GM21825 (cell line): ENCODE measurements at regions not wholly inside any gene's neighbourhood (a gene's known extent, or its start where the extent isn't known, plus 50 kb on each side); places are given as distances from the start of the nearest gene placed in this dataset.

ENCODE experiments used
- ATAC-seq: cut with Tn5 transposase; IDR thresholded peaks from one replicate; pipeline ENCODE4 v1.9.1; 2021; ENCODE audit warnings: mild to moderate bottlenecking, moderate library complexity; ENCODE audit not compliant: unreplicated experiment

- no peak for ATAC-seq
Measured at GRCh38 chr4:56286763-56287162, 100.5 kb downstream of the AASDH start.

DNA sequence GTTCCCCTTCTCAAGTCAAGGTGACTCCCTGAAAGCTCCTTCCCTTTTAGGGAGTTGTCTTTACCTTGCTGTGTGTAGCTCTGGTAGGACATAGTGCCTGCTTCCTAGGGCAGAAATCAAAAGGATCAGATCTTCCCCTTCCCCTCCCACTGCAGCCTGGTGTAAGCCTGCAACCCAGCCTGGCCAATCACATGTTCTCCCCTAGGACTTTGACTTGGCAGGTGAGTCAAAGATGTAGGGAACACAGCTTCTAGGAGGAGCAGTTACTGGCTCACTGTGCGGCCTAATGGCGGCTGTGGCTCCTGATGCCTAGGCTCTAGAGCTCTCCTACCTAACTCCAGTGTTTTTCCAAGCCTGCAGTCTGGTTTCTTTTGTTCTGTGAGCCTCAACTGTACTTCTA is 103.9 kb downstream of the AASDH start:
- no peak for ATAC-seq

DNA sequence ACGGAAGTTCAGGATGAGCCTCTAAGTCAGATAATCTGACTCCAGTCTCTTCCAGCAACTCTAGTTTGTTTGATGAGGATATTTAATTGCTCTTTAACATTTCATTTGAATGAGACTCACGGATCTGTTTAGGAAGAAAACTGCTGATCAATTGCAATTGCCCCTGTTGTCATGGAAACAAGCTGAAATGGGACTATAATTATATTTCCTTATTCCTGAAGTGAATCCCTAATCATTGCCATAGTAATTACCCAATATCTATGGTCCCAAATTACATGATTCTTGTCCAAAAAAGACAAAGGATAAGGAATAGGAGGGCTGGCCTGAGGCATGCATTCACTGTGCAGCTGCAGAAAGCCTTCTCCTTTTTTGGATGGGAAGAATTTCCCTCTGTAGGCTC is 105.3 kb downstream of the AASDH start:
- no peak for ATAC-seq

GRCh38 chr4:56276547-56276946 is 110.7 kb downstream of the AASDH start:
- ATAC-seq = no peak

DNA sequence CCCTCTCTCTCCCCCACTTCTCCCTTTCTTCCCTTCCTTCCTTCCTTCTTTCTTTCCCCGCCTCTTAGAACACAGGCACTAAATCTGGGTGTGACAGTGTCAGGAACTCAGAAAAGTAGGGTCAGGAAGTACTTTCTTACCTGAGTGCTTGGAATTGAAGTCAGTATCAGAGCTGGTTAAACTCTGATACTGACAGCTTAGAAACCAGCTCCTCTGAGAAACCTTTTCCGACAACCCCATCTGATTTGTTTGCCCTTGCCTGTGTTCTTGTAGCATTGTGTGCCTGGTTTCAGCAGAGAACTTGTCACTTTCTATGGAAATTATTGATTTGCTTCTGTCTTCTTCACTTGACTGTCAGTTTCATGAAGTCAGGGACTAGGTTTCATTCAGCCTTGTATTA is 113.9 kb downstream of the AASDH start:
- ATAC-seq = no peak

DNA sequence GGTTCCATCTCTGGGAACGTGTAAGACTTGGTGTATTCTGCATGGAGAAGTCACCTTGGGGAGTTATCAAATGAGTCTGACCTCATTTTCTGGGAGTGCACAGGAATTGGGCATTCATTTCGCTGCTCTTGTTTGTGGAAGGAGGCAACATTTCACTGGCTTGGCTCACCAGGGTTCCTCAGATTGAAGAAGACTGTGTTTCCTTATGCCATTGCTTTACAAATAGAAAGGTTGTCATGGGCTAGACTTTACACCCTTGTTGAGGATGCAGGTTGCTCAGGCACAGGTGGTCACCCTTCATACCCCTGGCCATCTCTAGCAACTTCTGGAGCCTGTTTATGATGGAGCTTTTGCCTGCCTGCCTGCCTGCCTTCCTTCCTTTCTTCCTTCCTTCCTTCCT is 114.4 kb downstream of the AASDH start:
- ATAC-seq = no peak

DNA sequence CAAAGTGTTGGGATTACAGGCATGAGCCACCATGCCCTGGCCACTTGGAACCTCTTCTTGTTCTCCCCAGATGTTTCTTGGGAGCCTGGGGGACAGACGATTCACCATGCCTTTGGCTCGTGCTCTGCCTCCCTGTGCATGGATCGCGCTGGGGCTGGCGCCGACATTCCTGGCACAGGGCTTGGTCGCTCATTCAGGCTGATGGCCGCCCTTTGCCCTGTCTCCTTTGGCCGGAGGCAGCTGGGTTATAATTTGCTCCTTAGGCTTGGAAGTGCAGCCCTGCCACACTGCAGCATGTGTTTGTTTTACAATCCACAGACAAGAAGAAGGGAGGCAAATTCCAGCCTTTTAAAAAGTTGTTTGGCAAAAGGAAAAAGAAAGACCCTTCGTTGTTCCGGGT is 115.3 kb downstream of the AASDH start:
- no peak for ATAC-seq

- ATAC-seq = no peak
Measured at GRCh38 chr4:56271131-56271530, 116.2 kb downstream of the AASDH start.

DNA sequence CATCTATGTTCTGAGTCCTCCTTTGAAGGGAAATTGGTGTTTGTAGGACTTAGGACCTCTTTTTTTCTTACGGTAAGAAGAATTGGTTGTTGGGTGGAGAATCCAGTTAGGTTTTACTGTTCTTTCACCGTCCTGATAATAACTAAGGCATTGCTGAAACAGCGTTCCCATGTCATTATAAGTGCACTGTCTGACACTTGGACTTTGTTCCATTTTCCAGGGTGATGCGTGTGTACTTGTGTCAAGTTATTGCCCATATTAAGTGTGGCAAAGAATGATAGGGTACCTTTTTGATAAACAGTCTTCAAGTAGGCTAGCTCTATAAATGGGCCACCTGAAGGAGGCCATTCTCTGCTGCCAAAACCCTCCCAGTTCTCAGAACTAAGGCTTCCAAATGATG is 119.7 kb downstream of the AASDH start:
- no peak for ATAC-seq

DNA sequence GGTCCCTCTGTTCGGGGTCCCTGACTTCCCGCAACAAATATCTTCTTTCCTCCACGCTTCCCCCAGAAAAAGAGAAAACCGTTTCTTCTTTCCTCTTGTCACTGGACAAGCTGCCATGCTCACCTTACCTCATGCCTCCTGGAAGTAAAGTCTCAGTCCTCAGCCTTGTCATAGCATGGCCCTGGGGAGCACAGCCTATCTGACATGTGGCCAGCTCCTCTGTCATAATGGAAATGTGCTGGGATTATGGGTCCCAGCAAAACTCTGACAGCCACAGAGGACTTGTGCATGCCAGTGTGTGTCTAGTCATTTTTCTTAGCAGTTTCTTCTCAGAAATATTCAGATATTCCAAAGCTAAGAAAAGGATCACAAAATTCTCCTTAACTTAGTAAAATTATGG is 122.4 kb downstream of the AASDH start:
- ATAC-seq = no peak

DNA sequence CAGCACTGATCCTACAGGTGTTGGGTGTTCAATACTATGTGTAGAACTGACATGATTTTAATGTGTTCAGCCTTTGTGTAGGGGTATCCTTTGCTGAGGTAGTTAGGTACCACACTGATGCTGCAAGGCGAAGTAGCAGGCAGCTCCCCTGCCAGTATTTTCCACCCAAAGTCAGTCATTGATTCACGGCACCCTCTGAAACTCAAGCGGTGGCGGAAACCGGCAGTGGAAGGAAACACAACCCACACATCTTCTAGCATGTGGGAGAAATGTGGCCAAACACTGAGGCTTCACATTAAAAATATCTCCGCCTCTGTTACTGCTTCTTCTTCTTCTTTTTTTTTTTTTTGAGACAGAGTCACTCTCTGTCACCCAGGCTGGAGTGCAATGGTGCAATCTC is 126.3 kb downstream of the AASDH start:
- ATAC-seq = no peak

- ATAC-seq = no peak
Measured at GRCh38 chr4:56260320-56260719, 127.0 kb downstream of the AASDH start.

DNA sequence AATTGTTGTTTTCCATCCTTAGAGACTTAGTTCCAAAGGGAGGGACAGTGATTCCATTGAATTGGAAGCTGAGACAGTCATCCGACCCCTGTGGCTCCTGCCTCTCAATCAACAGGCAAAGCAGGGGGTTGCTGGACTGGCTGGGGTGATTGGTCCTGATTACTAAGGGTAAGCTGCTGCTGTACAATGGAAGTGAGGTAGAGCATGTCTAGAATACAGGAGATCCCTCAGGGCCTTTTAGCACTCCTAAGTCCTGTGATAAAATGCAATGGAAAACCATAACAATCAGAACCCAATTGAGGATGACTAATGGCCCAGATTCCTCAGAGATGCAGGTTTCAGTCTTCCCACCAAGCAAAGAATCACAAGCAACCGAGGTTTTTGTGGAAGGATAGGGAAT is 127.6 kb downstream of the AASDH start:
- no peak for ATAC-seq

DNA sequence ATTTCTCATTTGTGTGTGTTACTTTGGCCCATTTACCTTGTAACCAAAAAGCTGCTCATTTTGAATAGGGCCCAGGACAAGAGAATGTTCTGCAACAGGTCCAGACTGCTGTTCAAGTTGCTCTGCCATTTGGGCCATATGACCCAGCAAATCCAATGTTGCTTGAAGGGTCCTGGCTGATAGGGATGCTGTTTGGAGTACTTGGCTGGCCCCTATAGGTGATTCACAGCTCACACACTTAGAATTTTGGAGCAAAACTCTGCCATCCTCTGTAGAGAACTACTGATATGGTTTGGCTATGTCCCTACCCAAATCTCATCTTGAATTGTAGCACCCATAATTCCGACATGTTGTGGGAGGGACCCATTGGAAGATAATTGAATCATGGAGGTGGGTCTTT is 131.5 kb downstream of the AASDH start:
- no peak for ATAC-seq

- ATAC-seq = no peak
Measured at GRCh38 chr4:56253666-56254305, 133.5 kb downstream of the AASDH start.

- ATAC-seq = no peak
Measured at GRCh38 chr4:56252561-56253152, 134.6 kb downstream of the AASDH start.

- no peak for ATAC-seq
Measured at GRCh38 chr4:56251556-56251955, 135.7 kb downstream of the AASDH start.

DNA sequence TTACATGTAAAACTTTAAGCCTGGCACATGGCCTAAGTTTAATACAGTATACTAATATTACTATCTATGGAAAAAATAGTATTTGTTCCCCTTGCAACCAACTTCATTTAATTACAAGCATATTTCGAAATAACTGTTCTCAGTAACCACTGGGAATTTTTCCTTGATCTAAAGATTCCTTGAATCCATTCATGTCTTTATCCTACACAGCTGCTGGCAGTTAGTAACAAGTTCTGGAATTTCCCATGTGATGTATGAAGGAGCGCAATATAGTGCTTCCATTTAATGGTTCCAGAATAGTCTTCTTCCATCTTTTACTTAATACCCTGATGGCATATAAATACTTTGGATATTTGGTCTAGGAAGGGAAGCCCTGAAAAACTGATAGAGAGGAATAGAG is 136.5 kb downstream of the AASDH start:
- no peak for ATAC-seq

DNA sequence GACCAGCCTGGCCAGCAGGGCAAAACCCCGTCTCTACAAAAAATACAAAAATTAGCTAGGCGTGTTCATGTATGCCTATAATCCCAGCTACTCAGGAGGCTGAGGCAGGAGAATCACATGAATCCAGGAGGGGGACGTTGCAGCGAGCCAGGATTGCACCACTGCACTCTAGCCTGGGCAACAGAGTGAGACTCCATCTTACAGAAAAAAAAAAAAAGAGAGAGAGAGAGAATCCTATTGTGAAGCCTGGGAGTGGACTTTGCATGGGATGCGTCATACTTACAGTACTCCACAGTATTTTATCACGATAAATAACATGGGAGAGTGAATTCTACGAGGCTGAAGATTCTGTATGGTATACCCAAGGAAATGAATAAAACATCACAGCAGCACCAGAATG is 139.6 kb downstream of the AASDH start:
- no peak for ATAC-seq

- no peak for ATAC-seq
Measured at GRCh38 chr4:56246233-56246610, 141.1 kb downstream of the AASDH start.

DNA sequence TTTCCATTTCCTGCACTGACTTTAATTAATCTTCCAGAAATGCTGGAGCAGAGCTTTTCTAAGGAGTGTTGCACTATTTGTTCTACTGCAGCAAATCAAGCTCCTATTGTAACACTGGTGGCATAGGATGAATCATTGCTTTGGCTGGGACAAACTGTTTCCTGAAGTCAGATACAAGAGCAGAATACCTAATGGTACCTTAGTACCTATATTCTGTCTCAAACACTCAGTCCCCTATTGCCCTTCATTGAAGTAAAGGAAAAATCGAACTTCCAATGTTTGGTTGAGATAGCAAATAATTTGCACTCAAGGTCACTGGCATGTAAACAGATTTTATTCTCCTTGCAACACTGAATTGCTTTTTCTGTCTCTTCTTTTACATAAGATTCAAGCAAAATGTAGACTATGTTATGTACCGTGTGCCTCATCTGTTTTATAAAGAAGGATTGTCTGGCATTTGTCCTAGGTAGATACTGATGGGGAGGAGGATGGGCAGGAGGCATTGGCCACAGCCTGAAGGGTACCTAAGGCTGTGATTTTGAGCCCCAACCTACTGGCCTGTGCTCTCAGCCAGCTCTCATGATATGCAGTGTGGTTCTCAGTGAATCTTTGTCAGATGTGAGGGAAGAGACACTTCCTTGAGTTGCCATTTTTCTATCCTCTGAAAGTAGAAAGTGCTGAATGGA is 141.6 kb downstream of the AASDH start:
- no peak for ATAC-seq

DNA sequence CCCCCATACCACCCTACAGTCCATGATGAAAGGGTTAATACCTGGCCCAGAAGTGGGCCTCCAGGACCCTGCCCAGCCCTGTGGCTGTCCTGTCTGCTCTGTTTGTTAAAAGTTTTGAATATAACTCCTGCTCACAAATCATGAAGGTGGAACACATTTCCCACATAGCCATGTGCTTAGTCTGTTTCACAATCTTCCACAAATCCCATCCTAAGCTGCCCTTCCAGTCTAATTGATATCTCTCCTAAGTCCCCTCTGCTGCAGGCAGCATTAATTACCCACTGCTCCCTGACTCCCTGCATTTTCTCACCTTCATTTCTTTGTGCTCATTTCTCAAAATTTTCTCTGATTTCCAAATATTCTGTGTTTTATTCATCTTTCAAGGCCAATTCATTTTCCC is 142.6 kb downstream of the AASDH start:
- no peak for ATAC-seq

- no peak for ATAC-seq
Measured at GRCh38 chr4:56243107-56243506, 144.2 kb downstream of the AASDH start.
